B cell (primary cell): ENCODE measurements at regions not wholly inside any gene's neighbourhood (a gene's known extent, or its start where the extent isn't known, plus 50 kb on each side); places are given as distances from the start of the nearest gene placed in this dataset.

ENCODE experiments used
- CTCF ChIP-seq: fragments of 200-600 bp; IDR thresholded peaks from one replicate; pipeline ENCODE4 v1.8.0; 2022; ENCODE audit warnings: antibody characterized with exemption, mild to moderate bottlenecking
- EZH2 ChIP-seq: IDR thresholded peaks from 2 replicates; pipeline ENCODE4 v1.6.1; 2012; ENCODE audit warnings: borderline replicate concordance, low read depth, mild to moderate bottlenecking, moderate library complexity, low read length; ENCODE audit not compliant: insufficient read depth, poor library complexity, severe bottlenecking

DNA sequence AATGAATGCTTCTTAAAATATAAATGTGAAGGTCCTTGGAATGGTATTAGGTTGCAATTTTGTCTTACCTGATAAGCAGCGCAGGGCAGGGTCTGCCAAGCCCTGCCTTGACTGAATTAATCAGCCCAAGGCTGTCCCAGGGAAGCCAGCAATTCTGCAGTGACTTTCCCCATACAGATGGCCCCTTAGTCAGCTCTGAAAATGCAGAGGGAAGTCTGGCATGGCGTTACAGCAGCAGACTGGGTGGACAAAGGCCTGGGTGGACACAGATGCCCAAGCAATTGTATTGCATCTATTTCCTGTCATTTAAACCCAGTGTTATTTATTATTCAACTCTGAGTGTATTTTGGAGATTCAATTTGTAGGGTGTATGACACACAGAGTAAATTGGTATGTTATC lies 56.6 kb upstream of the NOL4 start:
- TF ChIP-seq CTCF, result no peak
- TF ChIP-seq EZH2, result no peak
